ENCODE measurements at regions not wholly inside any gene's neighbourhood (a gene's known extent, or its start where the extent isn't known, plus 50 kb on each side); places are given as distances from the start of the nearest gene placed in this dataset.

GRCh38 chr5:35282810-35283209 is 52.5 kb upstream of the PRLR start (continued):
- TF ChIP-seq MGA (IDR thresholded peaks at IDR 0.05) = no peak
- no peak for TF ChIP-seq RBFOX2 (IDR thresholded peaks at IDR 0.05; ENCODE audit: low read depth, low read length)
- TF ChIP-seq KHSRP (IDR thresholded peaks at IDR 0.05) = no peak
- TF ChIP-seq CEBPZ (IDR thresholded peaks at IDR 0.05; ENCODE audit: borderline replicate concordance, low read depth, low read length) = no peak
